ENCODE measurements at regions not wholly inside any gene's neighbourhood (a gene's known extent, or its start where the extent isn't known, plus 50 kb on each side); places are given as distances from the start of the nearest gene placed in this dataset.

GRCh38 chr9:7871977-7872730 lies 72.6 kb upstream of the DMAC1 start:
- DNase-seq (ENCODE audit: low read depth), result peak; percentile 52

GRCh38 chr9:7869340-7869739 lies 69.8 kb upstream of the DMAC1 start:
- no peak for TF ChIP-seq CTCF (IDR thresholded peaks at IDR 0.05; ENCODE audit: insufficient read depth, low read depth, low read length, missing control alignments)
- DNase-seq (ENCODE audit: low read depth), result no peak
- H3K4me3 ChIP-seq (ENCODE audit: low read length), result no peak overlapping the region

More at GRCh38 chr9:7871977-7872730, 72.6 kb upstream of the DMAC1 start:
- no peak overlapping the region for H3K4me3 ChIP-seq (ENCODE audit: low read length)
- no peak for TF ChIP-seq CTCF (IDR thresholded peaks at IDR 0.05; ENCODE audit: insufficient read depth, low read depth, low read length, missing control alignments)

- no peak for TF ChIP-seq CTCF (IDR thresholded peaks at IDR 0.05; ENCODE audit: insufficient read depth, low read depth, low read length, missing control alignments)
- no peak overlapping the region for H3K4me3 ChIP-seq (ENCODE audit: low read length)
- peak; percentile 11 for DNase-seq (ENCODE audit: low read depth)
These were observed 62.6 kb upstream of the DMAC1 start for GRCh38 chr9:7862170-7862569.

- peak; percentile 27 for DNase-seq (ENCODE audit: low read depth)
- no peak for TF ChIP-seq CTCF (IDR thresholded peaks at IDR 0.05; ENCODE audit: insufficient read depth, low read depth, low read length, missing control alignments)
- H3K4me3 ChIP-seq (ENCODE audit: low read length), result no peak overlapping the region
These were observed 61.5 kb upstream of the DMAC1 start for GRCh38 chr9:7861086-7861485.

GRCh38 chr9:7860335-7860709 lies 60.7 kb upstream of the DMAC1 start:
- no peak for TF ChIP-seq CTCF (IDR thresholded peaks at IDR 0.05; ENCODE audit: insufficient read depth, low read depth, low read length, missing control alignments)
- no peak for DNase-seq (ENCODE audit: low read depth)
- no peak overlapping the region for H3K4me3 ChIP-seq (ENCODE audit: low read length)

- no peak overlapping the region for H3K4me3 ChIP-seq (ENCODE audit: low read length)
- no peak for DNase-seq (ENCODE audit: low read depth)
- no peak for TF ChIP-seq CTCF (IDR thresholded peaks at IDR 0.05; ENCODE audit: insufficient read depth, low read depth, low read length, missing control alignments)
These were observed 60.2 kb upstream of the DMAC1 start for GRCh38 chr9:7859701-7860334.

All from epithelial cell of esophagus (primary cell).